ENCODE measurements at regions not wholly inside any gene's neighbourhood (a gene's known extent, or its start where the extent isn't known, plus 50 kb on each side); places are given as distances from the start of the nearest gene placed in this dataset.
"Not testable (repeated sequence)": the region's sequence is repeated elsewhere in the genome, so short reads cannot be mapped to it uniquely, and the experiment has no call there.

DNA sequence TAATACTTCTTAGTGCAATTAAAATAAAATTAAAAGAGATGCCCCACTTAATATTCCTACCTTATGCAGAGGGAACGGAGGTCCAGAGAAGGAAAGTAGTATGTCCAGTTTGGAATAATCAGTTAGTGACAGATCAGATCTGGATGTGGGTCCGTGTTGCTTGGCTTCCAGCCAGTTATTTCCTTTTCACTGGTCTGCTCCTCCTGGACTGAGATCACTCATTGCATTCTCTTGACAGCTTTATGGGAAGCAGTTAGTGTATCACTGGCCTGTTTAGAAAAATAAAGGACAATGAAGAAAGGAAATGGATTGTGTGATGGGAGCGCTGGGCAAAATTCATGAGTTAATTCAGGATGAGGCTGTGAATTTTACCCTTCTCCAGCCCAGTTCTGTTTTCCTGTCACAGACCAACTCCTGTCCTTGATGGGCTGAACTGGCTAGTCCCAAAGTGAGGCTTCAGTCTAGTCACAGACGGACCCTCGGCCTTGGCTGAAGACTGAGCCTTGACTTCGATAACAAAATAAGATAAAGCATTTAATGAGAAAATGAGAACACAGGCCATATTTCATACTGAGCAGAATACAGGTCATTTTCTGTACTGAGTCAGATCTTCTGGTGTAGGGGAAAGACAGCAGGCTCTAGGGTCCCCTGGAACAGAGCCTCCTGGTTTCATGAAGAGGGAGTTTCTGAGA, 85.2 kb upstream of the TRABD2B start:
- no peak for DNase-seq

DNA sequence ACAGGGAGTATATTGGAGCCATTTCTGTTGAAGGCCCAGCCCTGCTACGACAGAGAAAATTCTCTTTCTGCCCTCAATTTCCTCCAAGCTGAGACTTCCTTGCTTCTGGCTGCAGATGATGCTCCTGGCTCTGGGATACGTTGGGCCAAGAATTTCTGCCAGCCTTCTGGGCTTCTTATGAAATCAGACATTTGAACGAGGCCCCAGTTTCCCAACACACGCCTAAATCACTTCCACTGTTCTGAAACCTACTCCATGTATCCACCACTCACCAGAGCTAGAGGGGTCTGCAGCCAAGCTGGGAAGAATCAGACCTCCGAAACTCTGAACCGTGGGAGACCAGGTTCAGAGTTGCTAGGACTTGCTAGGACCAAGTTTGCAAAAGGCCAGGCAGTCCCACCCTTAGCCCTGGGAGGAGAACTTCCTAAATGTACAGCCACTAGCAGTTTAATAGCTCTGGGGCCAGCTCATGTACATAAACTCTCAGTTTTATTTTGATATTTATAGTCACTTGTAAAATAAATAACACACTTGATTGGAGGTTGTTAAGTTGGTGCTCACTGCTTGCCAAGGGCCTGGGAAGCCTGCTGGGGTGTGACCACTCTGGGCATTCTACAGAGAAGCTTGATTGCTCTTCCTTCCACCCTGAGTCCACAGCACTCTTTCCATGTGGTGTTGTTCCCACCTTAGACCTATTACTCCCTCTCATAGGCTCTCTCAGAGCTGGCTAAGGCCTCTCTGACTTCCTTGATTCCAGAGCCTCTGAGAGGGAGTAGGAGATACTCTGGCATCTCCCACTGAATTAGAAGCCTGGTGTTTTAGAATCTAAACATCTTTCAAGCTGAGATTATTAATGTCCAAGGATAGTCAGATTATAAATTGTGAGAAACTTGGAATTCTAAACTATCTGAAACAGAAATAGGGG, 83.4 kb upstream of the TRABD2B start:
- no peak for DNase-seq

DNA sequence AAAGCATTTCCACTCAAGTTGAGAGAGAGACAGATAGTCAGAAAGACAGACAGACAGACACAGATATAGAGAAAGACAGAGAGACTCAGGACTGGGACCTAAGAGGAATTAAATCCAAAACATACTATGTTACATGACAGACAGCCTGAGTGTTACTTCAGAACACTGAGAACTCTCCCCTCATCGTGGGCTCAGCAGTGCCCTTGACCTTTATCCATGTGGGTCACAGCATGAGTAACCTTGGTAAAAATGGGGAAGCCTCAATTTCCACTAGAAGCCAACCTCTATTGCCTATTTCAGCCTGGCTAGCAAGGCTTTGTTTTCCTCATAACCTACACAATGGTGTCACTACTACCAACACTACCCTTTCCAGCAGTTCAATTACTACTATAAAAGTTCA, 81.9 kb upstream of the TRABD2B start:
- no peak for DNase-seq

GRCh38 chr1:48077795-48078222, 80.6 kb upstream of the TRABD2B start:
- DNase-seq = no peak

DNA sequence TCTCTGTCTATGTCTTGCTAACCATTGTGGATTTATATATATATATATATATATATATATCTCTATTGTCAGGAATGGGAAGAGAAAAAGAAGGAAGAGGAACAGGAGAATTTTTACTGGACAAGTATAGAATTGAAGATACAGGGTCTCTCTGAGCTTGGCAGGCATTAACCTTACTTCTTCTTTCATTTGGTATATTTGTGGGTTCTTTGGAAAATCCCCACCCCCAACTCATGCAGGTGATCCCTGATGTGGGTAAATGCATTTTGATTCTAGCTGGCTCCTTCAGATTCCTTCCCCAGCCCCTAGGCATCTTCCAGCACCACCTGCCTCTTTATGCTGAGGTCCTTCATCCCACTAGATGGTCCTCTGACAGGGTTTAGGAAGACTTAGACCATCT, 78.8 kb upstream of the TRABD2B start:
- no peak for DNase-seq

- no peak for DNase-seq
Observed at GRCh38 chr1:48073798-48074530, 76.8 kb upstream of the TRABD2B start.

GRCh38 chr1:48071513-48071912, 74.3 kb upstream of the TRABD2B start:
- no peak for DNase-seq

GRCh38 chr1:48070396-48070750, 73.2 kb upstream of the TRABD2B start:
- no peak for DNase-seq

- DNase-seq = no peak
Observed at GRCh38 chr1:48069662-48070395, 72.6 kb upstream of the TRABD2B start.

DNA sequence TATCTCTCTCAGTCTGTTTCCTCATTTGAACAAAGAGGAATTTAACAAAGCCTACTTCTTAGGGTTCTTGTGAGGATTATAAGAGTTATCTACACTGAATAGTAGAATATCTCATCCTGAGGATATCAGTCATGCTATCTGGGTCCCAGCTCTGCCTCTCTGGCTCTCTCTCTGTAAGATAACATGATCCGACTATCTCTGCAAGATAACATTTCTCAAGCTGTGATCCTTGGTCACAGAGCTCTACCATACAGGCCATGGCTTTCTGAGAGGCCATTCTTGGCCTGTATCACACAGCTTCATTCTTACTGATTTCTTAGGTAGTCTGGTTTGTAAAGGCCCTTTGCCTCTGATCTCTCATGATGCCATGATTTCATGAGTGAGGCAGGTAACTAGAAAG, 71.0 kb upstream of the TRABD2B start:
- DNase-seq = no peak

- no peak for DNase-seq
Observed at GRCh38 chr1:48066936-48067335, 69.8 kb upstream of the TRABD2B start.

DNA sequence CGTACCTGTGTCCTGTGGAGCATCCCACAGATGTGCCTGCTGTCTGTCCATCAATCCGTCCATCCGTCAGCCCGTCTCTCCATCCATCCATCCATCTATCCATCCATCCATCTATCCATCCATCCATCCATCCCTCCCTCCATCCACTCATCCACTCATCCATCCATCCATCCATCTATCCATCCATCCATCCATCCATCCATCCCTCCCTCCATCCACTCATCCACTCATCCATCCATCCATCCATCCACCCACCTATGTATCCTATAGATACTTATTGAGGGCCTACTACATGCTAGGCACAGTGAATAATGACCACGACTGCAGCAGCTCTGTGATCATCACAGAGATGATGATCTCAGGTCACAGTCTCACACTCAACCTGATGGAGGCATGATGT, 67.5 kb upstream of the TRABD2B start:
- DNase-seq = not testable (repeated sequence)

DNA sequence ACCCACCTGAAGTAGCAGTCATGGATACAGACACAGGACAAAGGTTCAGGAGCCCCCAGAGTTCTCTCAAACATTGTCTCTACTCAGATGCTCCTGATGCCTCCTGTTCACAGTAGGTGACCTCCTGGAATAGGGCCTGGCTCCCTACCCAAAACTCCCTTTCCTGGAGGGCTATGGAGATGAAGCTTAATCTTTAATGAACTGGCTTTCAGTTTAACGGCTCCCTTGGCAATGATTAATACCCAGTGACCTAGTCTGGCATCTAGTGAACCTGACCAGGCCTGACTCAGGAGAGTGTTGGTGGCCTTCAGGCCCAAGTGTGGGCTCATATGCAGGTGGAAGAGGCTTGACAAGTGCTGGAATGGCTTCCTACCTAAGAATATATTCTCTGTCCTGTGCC, 65.2 kb upstream of the TRABD2B start:
- DNase-seq = no peak

DNA sequence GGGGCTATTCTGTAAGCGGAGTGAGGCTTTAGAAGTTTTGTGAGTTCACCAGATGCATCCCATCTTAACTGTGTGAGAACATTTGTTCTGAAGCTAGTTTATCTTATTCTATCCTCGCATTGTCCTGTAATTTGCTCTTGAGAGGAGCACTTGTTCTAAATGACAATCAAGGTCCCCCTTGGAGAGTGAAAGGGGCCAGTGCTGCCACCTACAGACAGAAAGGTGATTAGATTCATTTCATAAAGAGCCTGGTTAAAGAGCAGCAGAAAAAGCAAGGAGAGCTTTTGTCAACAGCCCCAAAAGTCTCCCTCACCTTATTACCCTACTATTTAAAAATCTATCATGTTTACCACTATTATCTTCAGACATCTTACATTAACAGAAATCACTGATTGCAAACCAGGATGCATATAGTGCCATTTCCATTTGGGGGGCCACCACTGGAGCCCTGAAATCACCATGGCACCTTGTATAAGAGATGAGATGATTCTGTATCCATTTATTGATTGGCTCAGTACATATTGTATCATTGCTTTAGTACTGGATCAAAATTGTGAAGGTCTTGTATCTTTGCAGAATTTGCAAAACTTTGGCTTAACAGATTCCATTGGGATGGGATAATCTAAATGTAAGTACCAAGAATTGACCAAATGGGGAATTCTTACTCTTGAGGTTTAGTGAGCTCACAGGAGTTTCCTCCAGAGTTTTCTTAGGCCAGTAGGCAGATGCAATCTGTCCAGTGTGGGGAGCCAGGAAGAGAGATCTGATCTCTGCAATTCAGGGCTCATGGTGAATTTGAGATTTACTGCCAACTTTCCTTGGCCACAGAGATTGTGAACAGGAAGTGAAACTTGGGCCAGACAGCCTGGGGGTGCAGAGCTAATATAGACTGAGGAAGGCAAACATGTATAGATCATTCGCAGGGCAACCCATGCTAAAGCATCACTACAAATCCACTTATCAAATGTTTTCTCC, 64.3 kb upstream of the TRABD2B start:
- no peak for DNase-seq

- no peak for DNase-seq
Observed at GRCh38 chr1:48059289-48059688, 62.1 kb upstream of the TRABD2B start.

- no peak for DNase-seq
Observed at GRCh38 chr1:48058135-48059025, 61.2 kb upstream of the TRABD2B start.

DNA sequence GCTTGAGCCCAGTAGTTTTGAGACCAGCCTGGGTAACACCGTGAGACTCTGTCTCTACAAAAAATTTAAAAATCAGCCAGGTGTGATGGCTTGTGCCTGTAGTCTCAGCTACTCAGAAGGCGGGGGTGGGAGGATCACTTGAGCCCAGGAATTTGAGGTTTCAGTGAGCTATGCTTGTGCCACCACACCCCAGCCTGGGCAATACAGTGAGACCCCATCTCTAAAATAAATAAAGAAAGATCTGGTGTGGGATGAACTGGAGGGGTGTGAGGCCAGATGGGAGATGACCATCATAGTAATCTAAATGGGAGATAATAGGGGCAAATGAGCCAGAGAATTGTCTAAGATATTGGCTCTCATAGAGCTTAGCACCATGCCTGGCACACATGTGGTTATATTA, 60.1 kb upstream of the TRABD2B start:
- no peak for DNase-seq

GRCh38 chr1:48055876-48056764, 58.9 kb upstream of the TRABD2B start:
- DNase-seq = no peak

DNA sequence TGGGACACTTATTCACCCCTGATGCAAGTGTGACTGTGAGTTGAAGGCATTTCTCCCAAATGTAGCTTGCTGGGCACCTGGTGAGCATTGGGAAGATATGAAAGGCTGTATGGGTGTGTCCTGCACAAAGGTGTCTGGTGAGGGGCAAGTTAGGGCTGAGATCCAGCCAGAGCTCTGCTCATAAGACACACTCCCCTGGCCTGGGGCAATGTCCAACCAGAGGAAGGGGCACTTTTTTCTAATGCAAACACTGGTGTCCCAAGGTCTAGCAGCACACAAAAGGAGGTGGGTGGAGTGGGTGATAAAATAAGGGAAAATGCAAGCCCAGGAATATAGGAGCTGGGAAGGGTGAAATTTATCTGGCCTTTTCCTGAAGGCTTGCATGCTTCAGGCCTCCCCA, 57.0 kb upstream of the TRABD2B start:
- no peak for DNase-seq

GRCh38 chr1:48052923-48053291, 55.7 kb upstream of the TRABD2B start:
- DNase-seq = no peak

Measured in stimulated activated CD4-positive, alpha-beta T cell treated with anti-CD3 and anti-CD28 coated beads, Interleukin-4, amount 100 ng/mL, for 1 hour (primary cell).